Upper lobe of left lung (tissue), 6 donors: ENCODE measurements at regions not wholly inside any gene's neighbourhood (a gene's known extent, or its start where the extent isn't known, plus 50 kb on each side); places are given as distances from the start of the nearest gene placed in this dataset.
A peak's percentile ranks its signal among the peaks of the same experiment; 100 is the strongest.

ENCODE experiments used
- ATAC-seq, 2 donors: fragments of 200-7000 bp; cut with Tn5 transposase; one replicate each; pipeline ENCODE4 v1.9.1; 2022; ENCODE audit warnings: mild to moderate bottlenecking in 2 of 2, moderate library complexity in 2 of 2; ENCODE audit not compliant: low FRiP score in 2 of 2
- DNase-seq, 2 donors: peaks; one replicate each; pipeline ENCODE4 v3.0.0-alpha.2; 2019 to 2020
- H3K27ac ChIP-seq, 4 donors: fragments of 200-600 bp; sonication (generic); one replicate each; pipeline ENCODE4 v1.5.1; 2016 to 2019
- H3K27me3 ChIP-seq, 4 donors: fragments of 200-600 bp; sonication (generic); one replicate each; pipeline ENCODE4 v1.5.1; 2017 to 2019
- H3K36me3 ChIP-seq, 4 donors: fragments of 200-600 bp; sonication (generic); one replicate each; pipeline ENCODE4 v1.5.1; 2016 to 2019
- H3K4me1 ChIP-seq, 4 donors: fragments of 200-600 bp; sonication (generic); one replicate each; pipeline ENCODE4 v1.5.1; 2018 to 2019
- H3K4me3 ChIP-seq, 4 donors: fragments of 200-600 bp; sonication (generic); one replicate each; pipeline ENCODE4 v1.5.1; 2017 to 2019; ENCODE audit warnings: mild to moderate bottlenecking in 2 of 4, moderate library complexity in 1 of 4
- H3K9me3 ChIP-seq, 4 donors: fragments of 200-600 bp; sonication (generic); one replicate each; pipeline ENCODE4 v1.5.1; 2018 to 2019
- EP300 ChIP-seq, 4 donors: sonication (generic); formaldehyde crosslinking; IDR thresholded peaks; one replicate each; pipeline ENCODE4 v1.5.1; 2017; ENCODE audit warnings: antibody characterized with exemption in 4 of 4, control low read depth in 2 of 4
- POLR2A ChIP-seq, 4 donors: fragments of 450-650 bp; IDR thresholded peaks; one replicate each; pipeline ENCODE4 v1.5.1; 2016 to 2017; ENCODE audit warnings: antibody characterized with exemption in 4 of 4, mild to moderate bottlenecking in 2 of 4
- POLR2AphosphoS5 ChIP-seq, 2 donors: sonication (generic); formaldehyde crosslinking; IDR thresholded peaks; one replicate each; pipeline ENCODE4 v1.5.1; 2017; ENCODE audit warnings: antibody characterized with exemption in 2 of 2
- WGBS, 2 donors: methylation state at CpG; one replicate each; pipeline ENCODE4 v1.1.5; 2017 to 2018; 5-methylcytosine and 5-hydroxymethylcytosine counted together
- TF ChIP-seq, protein P1 (sequence below), 6 experiments: fragments of 450-650 bp in 4 of 6; fragments of 200-600 bp in 2 of 6; sonication (generic) in 2 of 6; IDR thresholded peaks; one replicate each; pipeline ENCODE4 v1.5.1; 2016 to 2019; ENCODE audit warnings: antibody characterized with exemption in 6 of 6
- donor health status: DM: no; HTN: no; CAD: no; lungs with moderate emphysema.
- donor health status: DM: no; HTN: yes; CAD: no; lungs with severe emphysema.

DNA sequence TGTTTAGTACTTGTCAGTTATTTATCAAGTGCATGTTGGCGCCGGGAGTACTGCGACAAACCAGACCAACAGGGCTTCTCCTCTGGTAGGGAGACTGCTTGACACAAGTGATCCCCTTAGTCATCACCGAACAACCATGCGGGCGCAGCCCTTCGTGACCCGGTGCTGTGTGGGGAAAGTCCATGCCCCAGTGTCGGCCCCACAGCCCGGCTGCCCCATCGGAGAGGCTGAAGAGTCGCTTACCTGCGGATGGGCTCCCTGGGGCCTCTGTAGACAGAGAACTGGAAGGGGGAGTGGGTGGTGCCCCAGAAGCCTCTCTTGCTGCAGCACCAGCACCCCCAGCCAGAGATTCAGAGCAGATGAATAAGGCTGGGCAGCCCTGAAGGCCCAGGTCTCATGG lies 90.3 kb upstream of the PRR23E start:
- H3K4me3 ChIP-seq = no peak overlapping the region
- no peaks in the 10 kb centered on the region for H3K27me3 ChIP-seq
- DNase-seq (no peak), ATAC-seq (no peak)
- no peaks in the 10 kb centered on the region for H3K4me1 ChIP-seq
- H3K36me3 ChIP-seq = no peaks in the 10 kb centered on the region
- TF ChIP-seq EP300 (IDR thresholded peaks at IDR 0.05) (no peak), POLR2AphosphoS5 (IDR thresholded peaks at IDR 0.05) (no peak), POLR2A (IDR thresholded peaks at IDR 0.05) (no peak)
- TF ChIP-seq, protein P1, sequence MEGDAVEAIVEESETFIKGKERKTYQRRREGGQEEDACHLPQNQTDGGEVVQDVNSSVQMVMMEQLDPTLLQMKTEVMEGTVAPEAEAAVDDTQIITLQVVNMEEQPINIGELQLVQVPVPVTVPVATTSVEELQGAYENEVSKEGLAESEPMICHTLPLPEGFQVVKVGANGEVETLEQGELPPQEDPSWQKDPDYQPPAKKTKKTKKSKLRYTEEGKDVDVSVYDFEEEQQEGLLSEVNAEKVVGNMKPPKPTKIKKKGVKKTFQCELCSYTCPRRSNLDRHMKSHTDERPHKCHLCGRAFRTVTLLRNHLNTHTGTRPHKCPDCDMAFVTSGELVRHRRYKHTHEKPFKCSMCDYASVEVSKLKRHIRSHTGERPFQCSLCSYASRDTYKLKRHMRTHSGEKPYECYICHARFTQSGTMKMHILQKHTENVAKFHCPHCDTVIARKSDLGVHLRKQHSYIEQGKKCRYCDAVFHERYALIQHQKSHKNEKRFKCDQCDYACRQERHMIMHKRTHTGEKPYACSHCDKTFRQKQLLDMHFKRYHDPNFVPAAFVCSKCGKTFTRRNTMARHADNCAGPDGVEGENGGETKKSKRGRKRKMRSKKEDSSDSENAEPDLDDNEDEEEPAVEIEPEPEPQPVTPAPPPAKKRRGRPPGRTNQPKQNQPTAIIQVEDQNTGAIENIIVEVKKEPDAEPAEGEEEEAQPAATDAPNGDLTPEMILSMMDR (IDR thresholded peaks at IDR 0.05) = no peak
- no peak overlapping the region for H3K27ac ChIP-seq
- H3K9me3 ChIP-seq = no peaks in the 10 kb centered on the region
- WGBS, 2 donors = 86 to 94% methylated on average over 12 to 13 of the region's 13 CpGs

DNA sequence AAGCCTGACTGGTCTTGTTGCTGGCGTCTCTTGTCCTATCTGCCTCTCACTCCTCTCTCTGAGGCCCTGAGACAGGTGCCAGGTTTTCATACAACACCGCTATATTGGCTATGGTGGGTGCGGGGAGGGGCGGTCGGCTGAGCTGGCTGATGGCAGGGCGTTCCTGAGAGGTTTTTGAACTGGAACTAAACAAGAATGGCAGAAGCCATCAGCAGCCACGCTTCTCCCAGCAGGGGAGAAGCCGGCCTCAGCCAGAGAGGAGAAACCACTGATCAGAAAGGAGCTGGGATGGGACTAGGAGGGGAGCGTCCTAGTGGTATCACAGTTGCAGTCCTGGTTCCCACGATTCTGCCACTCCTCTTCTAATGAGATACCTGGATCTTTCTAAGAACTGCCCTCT lies 89.9 kb upstream of the PRR23E start:
- H3K36me3 ChIP-seq = no peaks in the 10 kb centered on the region
- no peak for DNase-seq
- no peaks in the 10 kb centered on the region for H3K4me1 ChIP-seq
- no peak for ATAC-seq
- TF ChIP-seq POLR2AphosphoS5 (IDR thresholded peaks at IDR 0.05) (no peak), POLR2A (IDR thresholded peaks at IDR 0.05) (no peak), EP300 (IDR thresholded peaks at IDR 0.05) (no peak)
- TF ChIP-seq, protein P1 (IDR thresholded peaks at IDR 0.05) = no peak
- no peak overlapping the region for H3K27ac ChIP-seq
- no peaks in the 10 kb centered on the region for H3K27me3 ChIP-seq
- no peaks in the 10 kb centered on the region for H3K9me3 ChIP-seq
- H3K4me3 ChIP-seq = no peak overlapping the region
- 68 to 72% methylated on average over 10 of the region's 10 CpGs for WGBS, 2 donors

DNA sequence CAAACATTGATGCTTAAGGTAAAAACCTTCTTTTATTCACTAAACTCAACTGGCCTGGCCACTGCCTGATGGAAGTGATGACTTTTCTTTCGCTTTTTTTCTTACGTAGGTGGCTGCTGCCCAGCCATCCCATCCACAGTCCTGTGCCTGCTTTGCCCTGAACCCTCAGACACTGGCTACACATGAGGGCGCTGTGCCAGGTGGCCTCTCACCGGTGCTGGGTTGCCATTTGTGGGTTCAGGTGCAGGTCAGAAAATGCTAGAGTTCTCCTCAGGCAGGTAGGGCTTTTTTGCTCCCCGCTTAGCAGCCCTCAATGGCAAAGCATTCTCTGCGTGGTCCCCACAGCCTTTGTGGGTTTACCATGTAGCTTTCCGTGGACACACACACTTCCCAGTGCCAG lies 88.3 kb upstream of the PRR23E start:
- ATAC-seq = no peak
- 86 to 87% methylated on average over 7 of the region's 7 CpGs for WGBS, 2 donors
- Histone ChIP-seq H3K4me3 (no peak overlapping the region), H3K27me3 (no peaks in the 10 kb centered on the region), H3K36me3 (no peaks in the 10 kb centered on the region), H3K9me3 (no peaks in the 10 kb centered on the region), H3K4me1 (no peaks in the 10 kb centered on the region), H3K27ac (no peak overlapping the region)
- TF ChIP-seq POLR2A (IDR thresholded peaks at IDR 0.05) (no peak), EP300 (IDR thresholded peaks at IDR 0.05) (no peak), POLR2AphosphoS5 (IDR thresholded peaks at IDR 0.05) (no peak)
- TF ChIP-seq, protein P1 (IDR thresholded peaks at IDR 0.05) = no peak
- no peak for DNase-seq

DNA sequence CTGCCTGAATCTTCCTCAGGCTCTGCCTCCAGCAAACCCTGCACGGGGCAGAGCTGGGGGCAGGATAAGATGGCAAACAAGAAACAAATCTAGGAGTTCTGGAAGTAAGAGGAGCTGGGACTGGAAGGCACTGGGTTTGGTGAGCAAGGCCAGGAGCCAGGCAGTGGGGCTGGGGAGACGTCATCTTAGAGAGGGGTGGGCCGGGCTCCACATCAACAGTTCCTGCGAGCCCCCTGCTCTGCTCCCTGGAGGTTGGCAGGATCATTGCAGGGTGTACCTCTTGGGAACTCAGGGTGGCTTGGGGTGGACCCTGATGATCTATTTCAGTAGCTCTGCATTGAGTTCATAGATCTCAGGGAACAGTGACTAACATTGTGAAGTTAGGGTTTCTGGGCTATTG lies 87.3 kb upstream of the PRR23E start:
- no peaks in the 10 kb centered on the region for H3K36me3 ChIP-seq
- H3K4me1 ChIP-seq = no peaks in the 10 kb centered on the region
- no peaks in the 10 kb centered on the region for H3K27me3 ChIP-seq
- DNase-seq (peak in 1 of 2 donors; percentile 15), ATAC-seq (no peak)
- H3K4me3 ChIP-seq = no peak overlapping the region
- WGBS, 2 donors = 83 to 90% methylated on average over 4 of the region's 4 CpGs
- H3K27ac ChIP-seq = no peak overlapping the region
- no peak for TF ChIP-seq EP300 (IDR thresholded peaks at IDR 0.05)
- TF ChIP-seq, protein P1 (IDR thresholded peaks at IDR 0.05) = no peak
- TF ChIP-seq POLR2A (IDR thresholded peaks at IDR 0.05) = no peak
- TF ChIP-seq POLR2AphosphoS5 (IDR thresholded peaks at IDR 0.05) = no peak
- H3K9me3 ChIP-seq = no peaks in the 10 kb centered on the region

DNA sequence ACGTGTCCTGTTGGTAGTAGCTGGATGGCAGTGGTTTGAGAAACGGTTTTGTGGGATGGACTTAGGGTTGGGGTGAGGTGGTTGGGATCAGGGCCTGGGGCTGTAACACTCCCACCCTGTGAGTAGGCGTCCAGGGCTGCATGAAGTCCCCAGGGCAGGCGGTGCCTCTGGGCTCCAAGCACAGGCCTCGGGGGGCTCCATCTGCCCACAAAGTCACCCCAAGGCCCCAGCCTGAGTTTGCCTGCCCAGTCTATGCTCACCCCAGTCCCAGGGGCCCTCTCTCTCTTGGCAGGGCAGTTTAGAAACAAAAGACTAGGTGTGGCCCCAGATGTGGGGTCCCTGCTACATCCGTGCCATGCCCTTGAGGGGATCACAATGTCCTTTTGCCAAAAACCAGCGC lies 86.9 kb upstream of the PRR23E start:
- Histone ChIP-seq H3K9me3 (no peaks in the 10 kb centered on the region), H3K27me3 (no peaks in the 10 kb centered on the region), H3K36me3 (no peaks in the 10 kb centered on the region), H3K4me3 (no peak overlapping the region), H3K4me1 (no peaks in the 10 kb centered on the region), H3K27ac (no peak overlapping the region)
- 85 to 87% methylated on average over 5 to 7 of the region's 7 CpGs for WGBS, 2 donors
- TF ChIP-seq, protein P1 (IDR thresholded peaks at IDR 0.05) = no peak
- TF ChIP-seq POLR2AphosphoS5 (IDR thresholded peaks at IDR 0.05) (no peak), POLR2A (IDR thresholded peaks at IDR 0.05) (no peak), EP300 (IDR thresholded peaks at IDR 0.05) (no peak)
- DNase-seq = peak in 1 of 2 donors; percentile 12
- ATAC-seq = no peak
